HepG2 (cell line): ENCODE measurements at regions not wholly inside any gene's neighbourhood (a gene's known extent, or its start where the extent isn't known, plus 50 kb on each side); places are given as distances from the start of the nearest gene placed in this dataset.

Experiments
- ATAC-seq: fragments of 200-7000 bp; cut with Tn5 transposase; 3 replicates; pipeline ENCODE4 v1.9.1; 2020; ENCODE audit warnings: mild to moderate bottlenecking, moderate library complexity
- BruUV-seq: library from RNA; stranded (reverse); fragments of 400-500 nt; replicated peaks from 2 replicates; lab custom pipeline; 2021; lab: Mats Ljungman, UMichigan
- CTCF ChIA-PET: fragments of 300-600 bp; formaldehyde crosslinking; extraction: SDS; loops from one replicate; lab custom pipeline; 2021; ENCODE audit warnings: low total read pairs, inconsistent platforms, low intra/inter-chr PET ratio; lab: Yijun Ruan, JAX
- POLR2A ChIA-PET: fragments of 350-600 bp; sonication (Branson Sonifier 250); formaldehyde crosslinking; loops from one replicate; lab custom pipeline; 2020; ENCODE audit warnings: antibody characterized with exemption, inconsistent platforms; lab: Yijun Ruan, JAX
- DNase-seq: peaks from one replicate; pipeline ENCODE4 v3.0.0-alpha.2; 2015; ENCODE audit warnings: low spot score
- FAIRE-seq: peaks from 3 replicates; lab custom pipeline; 2011; peaks lifted over from hg19 to GRCh38; lab: Jason Lieb, UNC
- H2AFZ ChIP-seq: one replicate; pipeline ENCODE4 v1.6.1; 2011; ENCODE audit warnings: low read length, inconsistent platforms
- H3K27ac ChIP-seq: fragments of 300-600 bp; 3 replicates; pipeline ENCODE4 v1.8.0; 2011; ENCODE audit warnings: mixed run types, mild to moderate bottlenecking, mixed read lengths, low read length, inconsistent platforms; ENCODE audit not compliant: insufficient read depth; ENCODE audit errors: extremely low read length
- H3K27me3 ChIP-seq, 2 experiments: fragments of 200-600 bp in 1 of 2; 2 replicates in 1 of 2; 3 replicates in 1 of 2; pipeline versions ENCODE4 v1.6.0 to v1.8.0; 2011; ENCODE audit warnings: low read length in 2 of 2, mild to moderate bottlenecking in 2 of 2, moderate library complexity in 2 of 2, inconsistent platforms in 1 of 2; ENCODE audit not compliant: insufficient read depth in 2 of 2, control insufficient read depth in 1 of 2
- H3K36me3 ChIP-seq, 2 experiments: fragments of 200-600 bp in 1 of 2; replicated peaks in 1 of 2; 2 replicates in 1 of 2; 3 replicates in 1 of 2; pipeline versions ENCODE4 v1.5.1 to v1.8.0; 2011; ENCODE audit warnings: low read length in 2 of 2, inconsistent platforms in 1 of 2; ENCODE audit not compliant: insufficient read depth in 2 of 2, control insufficient read depth in 1 of 2
- H3K4me1 ChIP-seq: 2 replicates; pipeline ENCODE4 v1.5.1; 2012; ENCODE audit warnings: low read length, inconsistent platforms; ENCODE audit not compliant: insufficient read depth
- H3K4me2 ChIP-seq: 2 replicates; pipeline ENCODE4 v1.6.0; 2011; ENCODE audit warnings: low read depth, low read length, inconsistent platforms
- H3K4me3 ChIP-seq, 3 experiments: fragments of 200-600 bp in 1 of 3; sonication (generic), shearing (Covaris generic) in 1 of 3; replicated peaks in 1 of 3; 2 replicates each; pipeline ENCODE4 v1.5.1; 2011 to 2016; ENCODE audit warnings: low read length in 3 of 3, inconsistent platforms in 2 of 3, low read depth in 2 of 3, mild to moderate bottlenecking in 2 of 3, control low read depth in 1 of 3, mixed read lengths in 1 of 3; ENCODE audit not compliant: insufficient read depth in 1 of 3
- H3K79me2 ChIP-seq: one replicate; pipeline ENCODE4 v1.6.1; 2011; ENCODE audit warnings: low read length, inconsistent platforms; ENCODE audit not compliant: insufficient read depth
- H3K9ac ChIP-seq: 2 replicates; pipeline ENCODE4 v1.6.0; 2011; ENCODE audit warnings: mild to moderate bottlenecking, low read depth, low read length, inconsistent platforms; ENCODE audit not compliant: insufficient read depth
- H3K9me3 ChIP-seq: 2 replicates; pipeline ENCODE4 v1.5.1; 2012; ENCODE audit warnings: mild to moderate bottlenecking, low read length
- H4K20me1 ChIP-seq: 2 replicates; pipeline ENCODE4 v1.6.0; 2011; ENCODE audit warnings: inconsistent platforms, mild to moderate bottlenecking, low read length, moderate library complexity; ENCODE audit not compliant: insufficient read depth
- ETV6 ChIP-seq: sonication (generic); formaldehyde crosslinking; conservative IDR thresholded peaks from 2 replicates; pipeline ENCODE4 v1.4.0; 2020; ENCODE audit warnings: missing genetic modification reagents
- EZH2 ChIP-seq: conservative IDR thresholded peaks from 2 replicates; pipeline ENCODE4 v1.6.1; 2012; ENCODE audit warnings: mild to moderate bottlenecking, low read depth, low read length, moderate library complexity
- KDM2A ChIP-seq: sonication (generic); formaldehyde crosslinking; IDR thresholded peaks from 2 replicates; pipeline ENCODE4 v1.4.0; 2020; ENCODE audit warnings: low read depth, missing genetic modification reagents, borderline replicate concordance
- POLR2A ChIP-seq, 2 experiments: IDR thresholded peaks; 2 replicates each; pipeline ENCODE4 v1.6.1; 2011; ENCODE audit warnings: low read depth in 2 of 2, low read length in 2 of 2, mild to moderate bottlenecking in 1 of 2, moderate library complexity in 1 of 2; ENCODE audit not compliant: insufficient read depth in 1 of 2
- TCF7L2 ChIP-seq: IDR thresholded peaks from 2 replicates; pipeline ENCODE4 v1.6.1; 2011; ENCODE audit warnings: mild to moderate bottlenecking, low read depth, low read length, moderate library complexity
- ZNF839 ChIP-seq: sonication (generic); formaldehyde crosslinking; IDR thresholded peaks from 2 replicates; pipeline ENCODE4 v1.4.0; 2020; ENCODE audit warnings: missing genetic modification reagents, mild to moderate bottlenecking, borderline replicate concordance
- ZSCAN21 ChIP-seq: sonication (generic); formaldehyde crosslinking; IDR thresholded peaks from 2 replicates; pipeline ENCODE4 v1.8.0; 2022; ENCODE audit warnings: mild to moderate bottlenecking, missing genetic modification reagents, moderate library complexity, borderline replicate concordance
- WGBS: methylation state at CpG from one replicate; pipeline ENCODE4 v1.1.6; 2017; ENCODE audit warnings: low lambda C conversion rate; 5-methylcytosine and 5-hydroxymethylcytosine counted together
- in situ Hi-C: cut with HindIII; loops from 2 replicates; pipeline ENCODE4 v1.10.0; 2017; ENCODE audit warnings: low pct_unique_long_range_greater_than_20kb; ENCODE audit not compliant: extremely low pct_ligation_motif_present
- intact Hi-C: fragments of 100-400 bp; cut with micrococcal nuclease; formaldehyde crosslinking; loops from one replicate; pipeline ENCODE4 v1.10.0; 2022; ENCODE audit not compliant: unreplicated experiment
- TF ChIP-seq, protein P1 (sequence below): sonication (generic); formaldehyde crosslinking; IDR thresholded peaks from 2 replicates; pipeline ENCODE4 v1.8.0; 2022; ENCODE audit warnings: missing genetic modification reagents, low read depth, mild to moderate bottlenecking, borderline replicate concordance
- TF ChIP-seq, protein P2 (sequence below): sonication (generic); formaldehyde crosslinking; IDR thresholded peaks from 2 replicates; pipeline ENCODE4 v1.4.0; 2020; ENCODE audit warnings: mild to moderate bottlenecking, missing genetic modification reagents, borderline replicate concordance
- TF ChIP-seq, protein P3 (sequence below): sonication (generic); formaldehyde crosslinking; IDR thresholded peaks from 2 replicates; pipeline ENCODE4 v1.4.0; 2020; ENCODE audit warnings: low read depth, mild to moderate bottlenecking, missing genetic modification reagents
- TF ChIP-seq, protein P4 (sequence below): sonication (generic); formaldehyde crosslinking; IDR thresholded peaks from 2 replicates; pipeline ENCODE4; 2020; ENCODE audit warnings: missing genetic modification reagents, mild to moderate bottlenecking, borderline replicate concordance
- TF ChIP-seq, protein P5 (sequence below): sonication (generic); formaldehyde crosslinking; IDR thresholded peaks from 2 replicates; pipeline ENCODE4 v1.8.1; 2023; ENCODE audit warnings: mild to moderate bottlenecking, moderate library complexity, missing genetic modification reagents

DNA sequence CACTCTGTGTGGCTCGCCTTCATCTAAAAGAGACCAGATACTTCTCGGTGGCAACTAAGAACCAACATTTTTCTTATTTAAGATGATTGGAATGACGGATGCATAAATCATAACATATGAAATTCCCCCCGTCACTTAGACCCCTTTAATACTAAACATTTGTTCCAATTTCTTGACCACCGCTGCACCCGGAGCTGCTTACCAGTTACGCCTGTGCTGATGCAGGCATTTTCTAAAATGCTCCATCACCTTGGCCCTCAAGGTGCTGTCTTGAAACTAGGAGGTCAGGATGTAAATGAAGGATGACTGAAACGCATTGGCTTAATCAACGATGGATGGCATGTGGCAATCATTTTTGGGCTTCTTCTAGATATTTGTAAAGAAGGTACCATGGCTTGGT is 130.0 kb downstream of the CPZ start (continued):
- no peak for TF ChIP-seq ZSCAN21 (CRISPR knock-in tag)
- TF ChIP-seq, protein P1, sequence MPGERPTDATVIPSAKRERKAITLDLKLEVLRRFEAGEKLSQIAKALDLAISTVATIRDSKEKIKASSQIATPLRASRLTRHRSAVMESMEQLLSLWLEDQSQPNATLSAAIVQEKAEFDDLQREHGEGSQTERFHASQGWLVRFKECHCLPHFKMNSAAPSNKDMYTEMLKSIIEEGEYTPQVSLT, result no peak

DNA sequence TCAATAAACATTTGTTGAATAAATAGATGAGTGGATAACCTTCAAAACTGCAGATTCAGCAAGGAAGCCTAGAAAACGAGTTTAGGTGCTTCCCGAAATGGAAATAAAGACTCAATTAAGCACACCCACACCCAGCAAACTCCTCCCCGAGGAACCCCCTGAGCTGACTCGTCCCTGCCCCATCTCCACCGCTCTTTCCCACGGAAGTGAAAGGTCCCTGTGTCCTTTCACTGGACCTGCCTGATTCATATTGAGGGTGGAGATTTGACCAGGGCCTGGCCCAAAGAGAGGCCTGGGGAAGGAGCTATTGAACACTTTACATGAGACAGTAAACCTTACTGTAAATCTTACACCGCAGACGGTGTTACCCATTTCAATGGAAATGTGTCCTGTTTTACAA is 129.1 kb downstream of the CPZ start:
- in situ Hi-C loops, result no loop called here
- Histone ChIP-seq H3K4me2 (no peak overlapping the region), H3K79me2 (no peaks in the 10 kb centered on the region), H3K9me3 (no peaks in the 10 kb centered on the region), H4K20me1 (no peaks in the 10 kb centered on the region), H3K4me1 (no peaks in the 10 kb centered on the region), H3K27me3 (peaks cover 7 to 42% of the 10 kb centered on the region in 2 experiments), H3K27ac (no peak overlapping the region), H2AFZ (no peak overlapping the region), H3K36me3 (no peaks in the 10 kb centered on the region), H3K4me3 (no peak overlapping the region), H3K9ac (no peak overlapping the region)
- CTCF ChIA-PET, result no interaction called here
- intact Hi-C loops, result no loop called here
- POLR2A ChIA-PET, result no interaction called here
- no peak for DNase-seq
- 20% methylated on average over 8 of the region's 8 CpGs for WGBS
- no peak for FAIRE-seq
- no TSS peak for BruUV-seq
- ATAC-seq, result no peak
- TF ChIP-seq, protein P2, sequence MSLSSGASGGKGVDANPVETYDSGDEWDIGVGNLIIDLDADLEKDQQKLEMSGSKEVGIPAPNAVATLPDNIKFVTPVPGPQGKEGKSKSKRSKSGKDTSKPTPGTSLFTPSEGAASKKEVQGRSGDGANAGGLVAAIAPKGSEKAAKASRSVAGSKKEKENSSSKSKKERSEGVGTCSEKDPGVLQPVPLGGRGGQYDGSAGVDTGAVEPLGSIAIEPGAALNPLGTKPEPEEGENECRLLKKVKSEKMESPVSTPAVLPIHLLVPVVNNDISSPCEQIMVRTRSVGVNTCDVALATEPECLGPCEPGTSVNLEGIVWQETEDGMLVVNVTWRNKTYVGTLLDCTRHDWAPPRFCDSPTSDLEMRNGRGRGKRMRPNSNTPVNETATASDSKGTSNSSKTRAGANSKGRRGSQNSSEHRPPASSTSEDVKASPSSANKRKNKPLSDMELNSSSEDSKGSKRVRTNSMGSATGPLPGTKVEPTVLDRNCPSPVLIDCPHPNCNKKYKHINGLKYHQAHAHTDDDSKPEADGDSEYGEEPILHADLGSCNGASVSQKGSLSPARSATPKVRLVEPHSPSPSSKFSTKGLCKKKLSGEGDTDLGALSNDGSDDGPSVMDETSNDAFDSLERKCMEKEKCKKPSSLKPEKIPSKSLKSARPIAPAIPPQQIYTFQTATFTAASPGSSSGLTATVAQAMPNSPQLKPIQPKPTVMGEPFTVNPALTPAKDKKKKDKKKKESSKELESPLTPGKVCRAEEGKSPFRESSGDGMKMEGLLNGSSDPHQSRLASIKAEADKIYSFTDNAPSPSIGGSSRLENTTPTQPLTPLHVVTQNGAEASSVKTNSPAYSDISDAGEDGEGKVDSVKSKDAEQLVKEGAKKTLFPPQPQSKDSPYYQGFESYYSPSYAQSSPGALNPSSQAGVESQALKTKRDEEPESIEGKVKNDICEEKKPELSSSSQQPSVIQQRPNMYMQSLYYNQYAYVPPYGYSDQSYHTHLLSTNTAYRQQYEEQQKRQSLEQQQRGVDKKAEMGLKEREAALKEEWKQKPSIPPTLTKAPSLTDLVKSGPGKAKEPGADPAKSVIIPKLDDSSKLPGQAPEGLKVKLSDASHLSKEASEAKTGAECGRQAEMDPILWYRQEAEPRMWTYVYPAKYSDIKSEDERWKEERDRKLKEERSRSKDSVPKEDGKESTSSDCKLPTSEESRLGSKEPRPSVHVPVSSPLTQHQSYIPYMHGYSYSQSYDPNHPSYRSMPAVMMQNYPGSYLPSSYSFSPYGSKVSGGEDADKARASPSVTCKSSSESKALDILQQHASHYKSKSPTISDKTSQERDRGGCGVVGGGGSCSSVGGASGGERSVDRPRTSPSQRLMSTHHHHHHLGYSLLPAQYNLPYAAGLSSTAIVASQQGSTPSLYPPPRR (CRISPR knock-in tag), result no peak
- TF ChIP-seq ZNF839 (CRISPR knock-in tag) (no peak), TCF7L2 (no peak), POLR2A (IDR thresholded peaks at IDR 0.05; ENCODE audit: insufficient read depth in 1 of 2, low read depth in 2 of 2, low read length in 2 of 2) (no peak), EZH2 (no peak), KDM2A (CRISPR knock-in tag) (no peak), ETV6 (CRISPR knock-in tag) (no peak)
- TF ChIP-seq, protein P3, sequence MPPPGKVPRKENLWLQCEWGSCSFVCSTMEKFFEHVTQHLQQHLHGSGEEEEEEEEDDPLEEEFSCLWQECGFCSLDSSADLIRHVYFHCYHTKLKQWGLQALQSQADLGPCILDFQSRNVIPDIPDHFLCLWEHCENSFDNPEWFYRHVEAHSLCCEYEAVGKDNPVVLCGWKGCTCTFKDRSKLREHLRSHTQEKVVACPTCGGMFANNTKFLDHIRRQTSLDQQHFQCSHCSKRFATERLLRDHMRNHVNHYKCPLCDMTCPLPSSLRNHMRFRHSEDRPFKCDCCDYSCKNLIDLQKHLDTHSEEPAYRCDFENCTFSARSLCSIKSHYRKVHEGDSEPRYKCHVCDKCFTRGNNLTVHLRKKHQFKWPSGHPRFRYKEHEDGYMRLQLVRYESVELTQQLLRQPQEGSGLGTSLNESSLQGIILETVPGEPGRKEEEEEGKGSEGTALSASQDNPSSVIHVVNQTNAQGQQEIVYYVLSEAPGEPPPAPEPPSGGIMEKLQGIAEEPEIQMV (CRISPR knock-in tag), result no peak
- TF ChIP-seq, protein P4, sequence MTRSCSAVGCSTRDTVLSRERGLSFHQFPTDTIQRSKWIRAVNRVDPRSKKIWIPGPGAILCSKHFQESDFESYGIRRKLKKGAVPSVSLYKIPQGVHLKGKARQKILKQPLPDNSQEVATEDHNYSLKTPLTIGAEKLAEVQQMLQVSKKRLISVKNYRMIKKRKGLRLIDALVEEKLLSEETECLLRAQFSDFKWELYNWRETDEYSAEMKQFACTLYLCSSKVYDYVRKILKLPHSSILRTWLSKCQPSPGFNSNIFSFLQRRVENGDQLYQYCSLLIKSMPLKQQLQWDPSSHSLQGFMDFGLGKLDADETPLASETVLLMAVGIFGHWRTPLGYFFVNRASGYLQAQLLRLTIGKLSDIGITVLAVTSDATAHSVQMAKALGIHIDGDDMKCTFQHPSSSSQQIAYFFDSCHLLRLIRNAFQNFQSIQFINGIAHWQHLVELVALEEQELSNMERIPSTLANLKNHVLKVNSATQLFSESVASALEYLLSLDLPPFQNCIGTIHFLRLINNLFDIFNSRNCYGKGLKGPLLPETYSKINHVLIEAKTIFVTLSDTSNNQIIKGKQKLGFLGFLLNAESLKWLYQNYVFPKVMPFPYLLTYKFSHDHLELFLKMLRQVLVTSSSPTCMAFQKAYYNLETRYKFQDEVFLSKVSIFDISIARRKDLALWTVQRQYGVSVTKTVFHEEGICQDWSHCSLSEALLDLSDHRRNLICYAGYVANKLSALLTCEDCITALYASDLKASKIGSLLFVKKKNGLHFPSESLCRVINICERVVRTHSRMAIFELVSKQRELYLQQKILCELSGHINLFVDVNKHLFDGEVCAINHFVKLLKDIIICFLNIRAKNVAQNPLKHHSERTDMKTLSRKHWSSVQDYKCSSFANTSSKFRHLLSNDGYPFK, result no peak
- TF ChIP-seq, protein P5, sequence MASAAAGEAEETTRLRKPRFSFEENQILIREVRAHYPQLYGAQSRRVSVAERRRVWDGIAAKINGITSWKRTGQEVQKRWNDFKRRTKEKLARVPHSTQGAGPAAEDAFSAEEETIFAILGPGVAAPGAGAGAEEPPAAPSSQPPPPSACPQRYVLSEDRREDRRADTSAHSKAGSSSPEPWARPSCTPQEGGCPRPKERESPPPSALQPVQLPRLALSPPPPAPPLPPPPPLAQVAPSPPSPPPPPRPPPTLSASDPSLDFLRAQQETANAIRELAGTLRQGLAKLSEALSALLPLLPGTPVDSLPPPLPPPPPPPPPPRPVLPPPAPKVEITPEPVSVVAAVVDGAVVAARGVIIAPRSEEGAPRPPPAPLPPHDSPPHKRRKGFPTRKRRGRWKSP (CRISPR knock-in tag), result no peak
